ENCODE measurements at regions not wholly inside any gene's neighbourhood (a gene's known extent, or its start where the extent isn't known, plus 50 kb on each side); places are given as distances from the start of the nearest gene placed in this dataset.
"Not testable (repeated sequence)": the region's sequence is repeated elsewhere in the genome, so short reads cannot be mapped to it uniquely, and the experiment has no call there.

GRCh38 chr11:71129624-71130023 lies 122.8 kb downstream of the SHANK2 start:
- peak; percentile 97 for DNase-seq (ENCODE audit: low read depth)

GRCh38 chr11:71127806-71128205 lies 124.6 kb downstream of the SHANK2 start:
- DNase-seq (ENCODE audit: low read depth): no peak

- DNase-seq (ENCODE audit: low read depth): not testable (repeated sequence)
Measured at GRCh38 chr11:71126401-71126800, 126.0 kb downstream of the SHANK2 start.

- no peak for DNase-seq (ENCODE audit: low read depth)
Measured at GRCh38 chr11:71125150-71125549, 127.2 kb downstream of the SHANK2 start.

GRCh38 chr11:71124127-71124526 lies 128.2 kb downstream of the SHANK2 start:
- DNase-seq (ENCODE audit: low read depth): no peak

- no peak for DNase-seq (ENCODE audit: low read depth)
Measured at GRCh38 chr11:71120471-71120896, 131.9 kb downstream of the SHANK2 start.

GRCh38 chr11:71119656-71120269 lies 132.6 kb downstream of the SHANK2 start:
- DNase-seq (ENCODE audit: low read depth): no peak

GRCh38 chr11:71118671-71119250 lies 133.6 kb downstream of the SHANK2 start:
- no peak for DNase-seq (ENCODE audit: low read depth)

GRCh38 chr11:71117311-71117710 lies 135.1 kb downstream of the SHANK2 start:
- DNase-seq (ENCODE audit: low read depth): no peak

- no peak for DNase-seq (ENCODE audit: low read depth)
Measured at GRCh38 chr11:71116693-71117040, 135.7 kb downstream of the SHANK2 start.

GRCh38 chr11:71115770-71116692 lies 136.3 kb downstream of the SHANK2 start:
- DNase-seq (ENCODE audit: low read depth): no peak

- no peak for DNase-seq (ENCODE audit: low read depth)
Measured at GRCh38 chr11:71114124-71114851, 138.1 kb downstream of the SHANK2 start.

- no peak for DNase-seq (ENCODE audit: low read depth)
Measured at GRCh38 chr11:71112990-71113389, 139.4 kb downstream of the SHANK2 start.

- DNase-seq (ENCODE audit: low read depth): no peak
Measured at GRCh38 chr11:71112454-71112853, 139.9 kb downstream of the SHANK2 start.

GRCh38 chr11:71109586-71109985 lies 142.8 kb downstream of the SHANK2 start:
- no peak for DNase-seq (ENCODE audit: low read depth)

GRCh38 chr11:71109186-71109585 lies 143.2 kb downstream of the SHANK2 start:
- DNase-seq (ENCODE audit: low read depth): no peak

GRCh38 chr11:71108013-71108865 lies 144.1 kb downstream of the SHANK2 start:
- no peak for DNase-seq (ENCODE audit: low read depth)

GRCh38 chr11:71106671-71107070 lies 145.7 kb downstream of the SHANK2 start:
- DNase-seq (ENCODE audit: low read depth): no peak

GRCh38 chr11:71103266-71103665 lies 149.1 kb downstream of the SHANK2 start:
- no peak for DNase-seq (ENCODE audit: low read depth)

- no peak for DNase-seq (ENCODE audit: low read depth)
Measured at GRCh38 chr11:71102251-71102995, 150.0 kb downstream of the SHANK2 start.
